Mesendoderm (in vitro differentiated cells): ENCODE measurements at regions not wholly inside any gene's neighbourhood (a gene's known extent, or its start where the extent isn't known, plus 50 kb on each side); places are given as distances from the start of the nearest gene placed in this dataset.
"Not testable (repeated sequence)": the region's sequence is repeated elsewhere in the genome, so short reads cannot be mapped to it uniquely, and the experiment has no call there.

Experiments
- DNase-seq: peaks from one replicate; pipeline ENCODE4 v3.0.0; 2013
- H2AK5ac ChIP-seq: 2 replicates; pipeline ENCODE4 v1.6.1; 2013; ENCODE audit warnings: low read length, inconsistent platforms
- H2BK120ac ChIP-seq: 2 replicates; pipeline ENCODE4 v1.6.1; 2013; ENCODE audit warnings: low read depth, mild to moderate bottlenecking, low read length, moderate library complexity, mixed read lengths
- H2BK15ac ChIP-seq: replicated peaks from 2 replicates; pipeline ENCODE4 v1.6.1; 2013; ENCODE audit warnings: low read depth, mild to moderate bottlenecking, moderate library complexity
- H2BK5ac ChIP-seq: 2 replicates; pipeline ENCODE4 v1.6.1; 2013; ENCODE audit warnings: low read length, inconsistent platforms
- H3K18ac ChIP-seq: 2 replicates; pipeline ENCODE4 v1.6.1; 2013; ENCODE audit warnings: mild to moderate bottlenecking, low read length, mixed read lengths
- H3K23ac ChIP-seq: one replicate; pipeline ENCODE4 v1.6.1; 2013; ENCODE audit warnings: low read length
- H3K27ac ChIP-seq: 2 replicates; pipeline ENCODE4 v1.5.1; 2013; ENCODE audit warnings: low read depth, mild to moderate bottlenecking, inconsistent platforms, low read length, moderate library complexity
- H3K27me3 ChIP-seq: 2 replicates; pipeline ENCODE4 v1.6.1; 2013; ENCODE audit warnings: low read length, control low read depth, mild to moderate bottlenecking, inconsistent platforms; ENCODE audit not compliant: insufficient read depth, poor library complexity
- H3K36me3 ChIP-seq: 2 replicates; pipeline ENCODE4 v1.6.1; 2013; ENCODE audit warnings: low read length, inconsistent platforms; ENCODE audit not compliant: control insufficient read depth, insufficient read depth
- H3K4ac ChIP-seq: one replicate; pipeline ENCODE4 v1.6.1; 2013; ENCODE audit warnings: low read depth, mild to moderate bottlenecking, low read length, moderate library complexity
- H3K4me1 ChIP-seq: 2 replicates; pipeline ENCODE4 v1.6.1; 2013; ENCODE audit warnings: low read depth, low read length, inconsistent platforms; ENCODE audit not compliant: control insufficient read depth
- H3K4me2 ChIP-seq: 2 replicates; pipeline ENCODE4 v1.6.1; 2013; ENCODE audit warnings: low read length
- H3K4me3 ChIP-seq: 2 replicates; pipeline ENCODE4 v1.5.1; 2013; ENCODE audit warnings: mild to moderate bottlenecking, low read length
- H3K56ac ChIP-seq: one replicate; pipeline ENCODE4 v1.6.1; 2013; ENCODE audit warnings: low read length
- H3K79me1 ChIP-seq: 2 replicates; pipeline ENCODE4 v1.6.1; 2013; ENCODE audit warnings: low read length, inconsistent platforms
- H3K79me2 ChIP-seq: 2 replicates; pipeline ENCODE4 v1.6.1; 2013; ENCODE audit warnings: mild to moderate bottlenecking, low read length; ENCODE audit not compliant: control insufficient read depth, insufficient read depth
- H3K9ac ChIP-seq: 2 replicates; pipeline ENCODE4 v1.6.1; 2013; ENCODE audit warnings: low read length, inconsistent platforms
- H4K5ac ChIP-seq: one replicate; pipeline ENCODE4 v1.6.1; 2013; ENCODE audit warnings: low read length
- H4K8ac ChIP-seq: one replicate; pipeline ENCODE4 v1.6.1; 2013; ENCODE audit warnings: low read depth, mild to moderate bottlenecking, control low read depth, low read length, moderate library complexity
- WGBS: extraction: QIAGEN DNeasy Blood & Tissue Kit; methylation state at CpG from one replicate; pipeline ENCODE4 v1.1.7; 2013; ENCODE audit warnings: low lambda C conversion rate, missing lambda C conversion rate; ENCODE audit not compliant: insufficient coverage; ENCODE audit errors: extremely low coverage; 5-methylcytosine and 5-hydroxymethylcytosine counted together

GRCh38 chr2:191507252-191507853, 170.6 kb upstream of the NABP1 start:
- H4K5ac ChIP-seq, H3K4me1 ChIP-seq, H2BK120ac ChIP-seq, H3K4ac ChIP-seq, H3K4me2 ChIP-seq, DNase-seq, H3K27ac ChIP-seq, H2AK5ac ChIP-seq, H3K56ac ChIP-seq, H2BK15ac ChIP-seq, H3K18ac ChIP-seq, H3K79me1 ChIP-seq, H4K8ac ChIP-seq, H3K36me3 ChIP-seq, H3K79me2 ChIP-seq, H3K27me3 ChIP-seq, H2BK5ac ChIP-seq, H3K9ac ChIP-seq, H3K4me3 ChIP-seq, H3K23ac ChIP-seq: not testable (repeated sequence)
- no CpG with 5 or more reads among the region's 8 CpGs for WGBS

- Histone ChIP-seq H3K4me1 (no peaks in the 10 kb centered on the region), H2BK15ac (no peak overlapping the region), H3K27me3 (no peaks in the 10 kb centered on the region), H2AK5ac (no peak overlapping the region), H2BK120ac (no peak overlapping the region), H4K8ac (no peak overlapping the region), H3K36me3 (no peaks in the 10 kb centered on the region), H3K27ac (no peak overlapping the region), H2BK5ac (no peak overlapping the region), H3K4me3 (no peak overlapping the region), H4K5ac (no peak overlapping the region), H3K9ac (no peak overlapping the region), H3K79me1 (no peaks in the 10 kb centered on the region), H3K56ac (no peak overlapping the region), H3K79me2 (no peaks in the 10 kb centered on the region), H3K18ac (no peak overlapping the region), H3K4ac (no peak overlapping the region), H3K23ac (no peak overlapping the region), H3K4me2 (no peak overlapping the region)
- WGBS, result no CpG with 5 or more reads among the region's 5 CpGs
- DNase-seq, result peak; percentile 51
Measured at GRCh38 chr2:191508738-191509137, 169.2 kb upstream of the NABP1 start.

- Histone ChIP-seq H3K56ac (no peak overlapping the region), H3K4me1 (no peaks in the 10 kb centered on the region), H3K4me3 (no peak overlapping the region), H3K4ac (no peak overlapping the region), H3K23ac (no peak overlapping the region), H4K8ac (no peak overlapping the region), H3K27me3 (no peaks in the 10 kb centered on the region), H3K18ac (no peak overlapping the region), H3K9ac (no peak overlapping the region), H2BK15ac (no peak overlapping the region), H3K4me2 (no peak overlapping the region), H3K36me3 (no peaks in the 10 kb centered on the region), H3K27ac (no peak overlapping the region), H2AK5ac (no peak overlapping the region), H2BK5ac (no peak overlapping the region), H4K5ac (no peak overlapping the region), H3K79me1 (no peaks in the 10 kb centered on the region), H3K79me2 (no peaks in the 10 kb centered on the region), H2BK120ac (no peak overlapping the region)
- no CpG with 5 or more reads among the region's 7 CpGs for WGBS
- no peak for DNase-seq
Measured at GRCh38 chr2:191512216-191512835, 165.6 kb upstream of the NABP1 start.

DNA sequence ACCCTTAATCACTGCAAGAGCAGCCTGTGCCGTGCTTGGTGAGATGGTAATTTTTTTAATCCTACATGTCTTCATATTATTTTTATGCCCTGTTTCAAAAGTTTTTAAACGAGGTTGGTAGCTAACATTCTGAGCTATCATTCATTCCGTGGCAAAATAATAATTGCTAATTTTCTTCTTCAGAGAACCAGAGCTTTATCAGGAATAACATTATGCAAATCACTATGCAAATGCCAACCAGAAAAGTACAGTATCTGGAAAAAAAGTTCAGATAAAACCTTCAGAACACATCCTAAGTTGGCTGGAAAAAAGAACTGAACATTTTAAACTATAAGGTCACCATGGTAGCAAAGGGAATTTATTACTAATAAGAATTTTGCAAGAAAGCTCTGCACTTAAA, 165.1 kb upstream of the NABP1 start:
- H3K23ac ChIP-seq, result no peak overlapping the region
- no peaks in the 10 kb centered on the region for H3K36me3 ChIP-seq
- no peak overlapping the region for H2AK5ac ChIP-seq
- H3K56ac ChIP-seq, result no peak overlapping the region
- no peak overlapping the region for H3K4ac ChIP-seq
- H4K5ac ChIP-seq, result no peak overlapping the region
- no peak overlapping the region for H2BK15ac ChIP-seq
- WGBS, result no CpG with 5 or more reads among the region's 3 CpGs
- no peaks in the 10 kb centered on the region for H3K27me3 ChIP-seq
- no peak overlapping the region for H2BK5ac ChIP-seq
- H3K79me1 ChIP-seq, result no peaks in the 10 kb centered on the region
- H3K27ac ChIP-seq, result no peak overlapping the region
- DNase-seq, result no peak
- H4K8ac ChIP-seq, result no peak overlapping the region
- H2BK120ac ChIP-seq, result no peak overlapping the region
- H3K4me1 ChIP-seq, result no peaks in the 10 kb centered on the region
- H3K79me2 ChIP-seq, result no peaks in the 10 kb centered on the region
- H3K9ac ChIP-seq, result no peak overlapping the region
- no peak overlapping the region for H3K18ac ChIP-seq
- H3K4me2 ChIP-seq, result no peak overlapping the region
- H3K4me3 ChIP-seq, result no peak overlapping the region

DNA sequence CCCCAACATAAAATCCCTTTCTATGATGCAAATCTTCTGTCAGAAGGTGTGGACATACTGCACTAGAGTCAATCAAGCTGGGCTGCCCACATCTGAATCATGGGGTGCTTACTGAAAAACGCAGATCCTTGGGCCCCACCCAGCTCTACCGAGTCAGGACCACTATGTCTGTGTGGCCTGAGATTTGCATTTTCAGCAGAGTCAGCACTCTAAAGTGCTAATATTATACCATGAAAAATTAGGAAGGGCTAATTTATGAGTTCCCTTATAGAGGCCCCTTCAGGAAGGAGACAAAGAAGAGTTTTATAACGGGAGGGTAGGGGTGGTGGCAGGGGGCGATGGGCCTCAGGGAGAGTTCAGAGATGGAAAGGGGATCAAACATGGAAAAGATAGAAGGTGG, 163.3 kb upstream of the NABP1 start:
- Histone ChIP-seq H3K79me2 (no peaks in the 10 kb centered on the region), H3K18ac (no peak overlapping the region), H3K27me3 (no peaks in the 10 kb centered on the region), H4K5ac (no peak overlapping the region), H3K4me1 (no peaks in the 10 kb centered on the region), H3K36me3 (no peaks in the 10 kb centered on the region), H3K4me3 (no peak overlapping the region), H2BK120ac (no peak overlapping the region), H2BK5ac (no peak overlapping the region), H2AK5ac (no peak overlapping the region), H3K4me2 (no peak overlapping the region), H3K56ac (no peak overlapping the region), H2BK15ac (no peak overlapping the region), H3K9ac (no peak overlapping the region), H3K79me1 (no peaks in the 10 kb centered on the region), H4K8ac (no peak overlapping the region), H3K4ac (no peak overlapping the region), H3K23ac (no peak overlapping the region), H3K27ac (no peak overlapping the region)
- WGBS, result no CpG with 5 or more reads among the region's 4 CpGs
- no peak for DNase-seq

DNA sequence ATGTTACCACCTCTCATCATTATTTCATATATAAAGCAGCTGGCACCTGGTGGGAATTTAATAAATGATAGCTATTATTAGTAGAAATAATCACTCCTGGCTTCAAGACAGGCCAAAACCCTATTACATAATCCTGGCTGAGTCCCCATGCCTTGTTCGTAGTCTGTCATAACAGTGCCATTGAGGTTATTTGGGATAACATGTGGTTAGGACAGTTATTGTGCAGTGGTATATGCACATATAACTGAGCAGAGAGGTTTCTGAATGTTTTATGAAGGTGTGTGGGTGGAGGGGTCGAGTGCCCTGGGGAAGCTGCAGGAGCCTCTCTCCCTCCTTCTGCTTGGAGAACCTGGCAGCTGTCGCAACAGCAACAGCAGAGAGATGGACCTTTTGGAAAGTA, 162.4 kb upstream of the NABP1 start:
- no peak overlapping the region for H3K23ac ChIP-seq
- H3K4ac ChIP-seq, result no peak overlapping the region
- H3K4me3 ChIP-seq, result no peak overlapping the region
- no peak for DNase-seq
- no peak overlapping the region for H4K8ac ChIP-seq
- H2BK5ac ChIP-seq, result no peak overlapping the region
- no peak overlapping the region for H4K5ac ChIP-seq
- H3K79me1 ChIP-seq, result no peaks in the 10 kb centered on the region
- H3K4me1 ChIP-seq, result no peaks in the 10 kb centered on the region
- WGBS, result no CpG with 5 or more reads among the region's 3 CpGs
- no peak overlapping the region for H2BK120ac ChIP-seq
- no peaks in the 10 kb centered on the region for H3K79me2 ChIP-seq
- H3K4me2 ChIP-seq, result no peak overlapping the region
- no peak overlapping the region for H2BK15ac ChIP-seq
- H3K36me3 ChIP-seq, result no peaks in the 10 kb centered on the region
- H3K27ac ChIP-seq, result no peak overlapping the region
- no peak overlapping the region for H3K56ac ChIP-seq
- no peak overlapping the region for H3K9ac ChIP-seq
- no peak overlapping the region for H3K18ac ChIP-seq
- no peak overlapping the region for H2AK5ac ChIP-seq
- no peaks in the 10 kb centered on the region for H3K27me3 ChIP-seq
